Stimulated activated naive CD4-positive, alpha-beta T cell (primary cell): ENCODE measurements at regions not wholly inside any gene's neighbourhood (a gene's known extent, or its start where the extent isn't known, plus 50 kb on each side); places are given as distances from the start of the nearest gene placed in this dataset.

Experiments
- DNase-seq, 6 experiments: peaks; one replicate each; lab custom pipeline; 2025; lab: John Stamatoyannopoulos, UW

DNA sequence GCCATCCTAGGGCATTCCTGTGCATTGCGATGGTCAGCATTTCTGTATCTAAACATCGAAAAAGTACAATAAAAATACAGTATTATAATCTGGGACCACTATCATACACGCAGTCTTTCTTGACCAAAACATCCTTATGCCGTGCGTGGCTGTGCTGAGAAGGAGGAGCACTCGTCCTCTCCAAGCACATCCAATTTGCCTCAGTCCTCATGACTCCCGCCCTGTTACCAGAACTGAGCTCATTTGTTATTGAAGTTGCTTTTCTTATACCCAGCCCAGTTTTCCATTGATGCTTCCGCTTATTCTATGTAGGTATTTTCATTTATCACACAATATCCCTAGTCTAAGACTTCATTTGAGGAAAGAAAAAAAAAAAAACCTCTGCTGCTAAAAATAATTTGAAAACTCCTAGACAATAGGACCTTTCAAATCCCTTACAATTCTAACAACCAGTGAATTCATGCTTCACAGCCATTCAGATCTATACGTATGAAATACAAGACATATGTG lies 236.9 kb upstream of the PLEKHG7 start:
- no peak for DNase-seq

DNA sequence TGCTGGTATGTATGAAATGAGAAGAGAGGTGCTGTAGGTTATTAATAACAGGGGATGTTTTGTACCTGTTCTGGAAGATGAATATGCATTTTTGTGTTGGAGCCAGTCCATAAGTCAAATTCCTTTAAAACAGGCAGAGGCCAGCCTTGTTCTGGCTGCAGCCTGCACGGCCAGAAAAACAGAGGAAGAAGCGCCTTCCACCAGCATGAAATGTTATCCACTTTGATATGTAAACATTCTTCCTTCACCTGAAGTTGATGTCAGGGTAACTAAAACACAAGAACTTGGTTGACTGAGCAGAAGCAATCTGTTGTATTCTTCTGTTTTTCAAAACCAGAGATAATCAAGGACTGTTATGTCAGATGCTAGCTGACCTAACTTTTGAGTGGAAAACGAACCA lies 237.9 kb upstream of the PLEKHG7 start:
- no peak for DNase-seq

DNA sequence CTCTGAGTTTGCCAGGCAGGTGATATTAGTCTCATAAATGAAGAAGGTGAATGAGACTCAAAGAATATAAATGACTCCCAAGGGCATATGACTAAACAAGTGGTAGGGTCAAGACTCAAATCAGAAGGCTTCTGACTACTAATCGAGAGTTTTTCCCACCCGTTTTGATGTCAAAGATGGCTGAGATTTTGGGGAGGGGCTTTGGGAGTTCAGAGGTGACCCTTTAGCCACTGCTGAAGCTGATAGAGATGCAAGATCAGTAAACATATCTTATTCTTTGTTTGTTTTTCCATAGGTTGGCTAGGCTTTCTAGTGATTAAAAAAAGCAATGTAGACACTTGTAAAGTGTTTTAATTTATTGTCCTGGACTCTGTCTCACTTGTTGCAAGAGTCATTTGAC lies 239.6 kb upstream of the PLEKHG7 start:
- DNase-seq, result no peak

DNA sequence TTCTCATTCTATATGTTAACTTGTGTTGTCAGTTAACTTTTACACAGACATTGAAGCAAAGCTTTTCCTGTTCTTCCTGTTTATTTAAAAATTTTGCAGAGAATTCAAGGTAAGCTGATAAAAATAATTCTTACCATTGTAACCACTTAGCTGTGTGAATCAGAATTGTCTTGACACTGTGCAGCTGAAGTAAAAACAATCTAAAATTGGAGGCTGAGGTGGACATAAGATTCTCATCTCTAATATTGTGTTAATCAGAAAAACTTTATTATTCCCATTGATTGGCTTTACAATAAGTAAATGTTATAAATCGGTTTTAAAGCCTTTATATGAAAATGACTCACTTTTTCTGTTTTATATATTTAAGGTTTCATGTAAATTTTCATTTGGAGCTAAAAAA lies 240.3 kb upstream of the PLEKHG7 start:
- DNase-seq, result no peak

DNA sequence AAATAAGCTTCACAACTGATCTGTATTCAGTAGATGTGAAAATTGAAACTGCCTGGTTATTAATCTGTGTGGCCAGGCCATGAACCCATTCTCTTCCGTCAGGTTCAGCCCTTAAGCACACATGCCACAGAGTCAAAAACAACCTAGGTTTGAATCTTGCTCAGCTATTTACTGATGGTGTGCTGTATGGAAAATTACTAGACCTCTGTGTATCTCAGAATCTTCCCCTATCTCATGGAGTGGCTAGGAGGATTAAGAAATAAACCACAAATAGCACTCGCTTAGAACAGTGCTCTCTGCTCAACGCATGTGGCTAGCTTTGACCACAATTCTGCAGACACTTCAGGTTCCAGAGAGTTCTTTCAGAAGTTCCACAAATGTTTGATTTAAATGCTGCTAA lies 240.7 kb upstream of the PLEKHG7 start:
- no peak for DNase-seq

DNA sequence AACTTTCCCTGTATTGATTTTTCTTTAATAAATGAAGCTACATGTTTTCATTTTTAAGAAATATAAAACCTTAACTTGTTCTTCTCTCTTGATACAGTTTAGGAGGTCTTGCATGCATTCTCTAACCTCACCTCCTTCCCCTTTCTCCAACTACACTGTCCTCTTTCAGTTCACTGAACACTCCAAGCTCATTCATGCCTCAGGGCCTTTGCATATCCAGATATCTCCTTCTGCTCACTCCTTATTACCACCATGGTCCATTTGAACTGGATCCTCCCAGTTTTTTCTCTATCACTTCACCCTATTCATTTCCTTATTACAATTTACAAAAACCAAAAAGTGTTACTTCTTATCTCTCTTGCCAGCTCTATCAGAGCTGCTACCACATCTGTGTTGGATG lies 242.9 kb upstream of the PLEKHG7 start:
- no peak for DNase-seq

DNA sequence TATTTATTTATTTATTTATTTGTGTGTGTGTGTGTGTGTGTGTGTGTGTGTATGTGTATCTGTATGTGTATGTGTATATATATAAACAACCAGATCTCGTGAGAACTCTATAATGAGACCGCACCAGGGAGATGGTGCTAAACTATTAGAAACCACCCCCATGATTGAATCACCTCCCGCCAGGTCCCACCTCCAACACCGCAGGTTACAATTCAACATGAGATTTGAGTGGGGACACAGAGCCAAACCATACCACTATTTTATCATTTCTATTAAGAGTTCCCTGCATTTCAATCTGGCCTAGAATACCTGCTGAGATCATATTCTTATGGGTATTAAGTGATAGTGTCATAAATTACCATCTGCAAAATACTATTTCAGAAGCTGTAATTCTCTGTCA lies 243.8 kb upstream of the PLEKHG7 start:
- no peak for DNase-seq

DNA sequence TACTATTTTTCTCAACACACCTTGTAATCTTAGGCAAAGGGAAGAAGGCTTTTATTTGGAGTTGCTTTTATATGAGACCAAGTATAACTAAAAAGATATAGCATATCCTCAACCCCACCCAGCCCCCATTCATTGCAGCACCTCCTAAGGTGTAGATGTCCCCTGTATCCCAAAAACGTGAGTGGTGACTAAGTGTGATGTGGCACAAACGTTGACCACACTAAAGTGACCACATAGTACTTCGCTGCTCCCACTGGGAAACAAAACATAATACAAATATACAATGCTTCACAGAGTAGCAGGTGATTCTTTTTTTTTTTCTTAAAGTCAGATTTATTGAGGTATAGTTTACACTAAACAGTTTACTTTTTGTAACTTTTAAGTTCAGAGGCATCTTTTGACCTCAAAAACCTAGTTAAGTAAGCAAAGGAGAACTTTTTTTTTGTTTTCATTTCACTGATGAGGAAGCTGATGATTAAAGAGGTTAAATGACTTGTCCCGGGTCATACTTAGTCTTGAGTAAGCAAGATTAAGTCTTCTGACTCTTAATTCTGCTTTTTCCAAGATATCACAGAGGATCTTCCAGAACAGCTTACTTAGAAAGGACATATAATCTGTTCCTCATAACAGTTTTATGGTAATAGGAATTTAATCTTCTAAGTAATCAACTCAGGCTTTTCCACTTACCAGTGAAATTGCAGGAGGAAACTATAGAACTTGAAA lies 245.2 kb upstream of the PLEKHG7 start:
- DNase-seq, result no peak

DNA sequence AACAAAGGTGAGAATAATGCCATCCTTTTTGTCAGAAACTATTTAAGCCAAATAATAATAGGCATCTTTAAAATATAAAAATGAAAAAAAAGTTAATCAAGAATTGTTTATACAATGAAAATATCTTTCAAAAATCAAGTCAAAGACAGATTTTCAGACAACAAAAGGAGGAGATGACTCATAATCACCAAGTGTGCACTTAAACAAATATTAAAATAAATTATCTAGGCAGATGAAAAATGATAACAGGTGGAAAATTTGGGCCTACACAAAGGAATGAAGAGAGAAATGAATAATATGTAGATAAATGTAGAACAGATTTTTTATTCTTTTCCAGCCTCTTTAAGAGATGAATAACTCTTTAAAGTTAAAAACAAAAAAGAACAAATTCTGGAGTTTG lies 250.0 kb upstream of the PLEKHG7 start:
- DNase-seq, result no peak

DNA sequence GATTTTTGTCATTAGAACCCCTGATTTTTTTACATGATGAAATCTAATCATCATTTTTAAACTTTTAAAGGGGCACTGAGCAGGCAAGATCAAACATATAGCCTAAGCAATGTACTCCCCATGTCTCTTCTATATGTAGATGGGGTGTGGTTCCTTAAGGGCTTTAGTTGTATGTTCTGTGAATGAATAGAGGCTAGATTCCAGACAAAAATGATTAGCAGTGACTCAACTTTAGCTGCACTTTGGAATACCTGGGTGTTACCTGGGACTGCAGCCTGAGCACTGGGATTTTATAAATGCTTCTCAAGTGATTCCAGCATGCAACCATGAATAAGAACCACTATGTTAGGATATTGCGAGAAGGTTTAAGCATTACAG lies 256.7 kb upstream of the PLEKHG7 start:
- DNase-seq, result no peak

DNA sequence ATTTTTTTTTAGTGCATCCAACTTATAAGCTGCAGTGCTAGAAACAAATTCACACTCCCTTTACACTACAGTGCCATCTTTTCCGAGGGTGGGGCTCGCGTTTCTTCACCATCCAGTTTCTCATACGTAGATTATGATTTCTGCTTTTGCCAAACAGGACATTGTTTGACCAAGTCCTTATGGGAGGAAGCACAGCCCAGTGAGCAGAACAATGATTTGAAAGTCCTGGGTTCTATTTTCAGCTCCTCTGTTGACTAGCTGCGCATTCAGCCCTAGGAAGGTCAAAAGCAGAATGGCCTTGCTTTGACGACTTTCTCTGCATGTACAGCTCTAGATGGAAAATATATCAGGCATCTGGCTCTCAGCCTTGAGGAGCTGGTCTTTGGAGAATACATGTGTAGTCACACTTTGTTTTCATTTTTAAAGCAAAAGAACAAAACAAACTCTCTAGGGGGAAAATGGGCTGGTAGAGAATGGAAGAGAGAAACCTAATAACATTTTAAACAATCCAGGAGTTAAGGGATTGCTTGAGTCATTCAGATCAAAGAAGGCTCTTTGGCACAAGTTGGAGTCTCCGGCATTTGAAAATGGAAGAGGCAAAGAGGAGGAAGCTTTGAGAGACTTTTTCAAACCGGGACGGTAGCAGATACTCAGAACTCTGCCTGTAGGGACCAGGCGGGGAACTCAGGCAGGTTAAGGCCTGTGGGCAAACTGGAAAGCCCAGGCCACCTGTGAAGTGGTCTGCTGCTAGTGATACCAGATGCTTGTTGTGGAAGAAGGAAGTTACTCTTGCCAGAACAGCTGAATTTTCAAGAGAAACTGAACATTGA lies 257.3 kb upstream of the PLEKHG7 start:
- DNase-seq, result no peak

DNA sequence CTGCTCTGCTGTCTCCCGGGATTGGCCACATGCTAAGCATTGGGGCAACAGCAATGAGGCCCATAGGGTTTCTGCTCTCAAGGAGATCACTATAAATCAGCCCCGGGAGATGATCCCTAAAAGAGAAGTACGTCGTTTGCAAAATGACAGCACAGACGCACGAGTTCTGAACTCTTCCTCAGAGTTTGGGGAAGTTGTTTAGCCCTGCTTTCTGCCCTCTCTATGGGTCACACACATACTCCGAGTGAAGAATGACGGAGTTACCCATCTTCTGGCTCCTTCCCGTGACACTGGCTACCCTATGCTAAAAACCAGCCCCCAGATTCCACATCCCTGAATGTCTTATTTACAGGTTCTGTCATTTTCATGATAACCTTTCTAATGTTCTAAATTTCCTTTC lies 258.0 kb upstream of the PLEKHG7 start:
- DNase-seq, result no peak

DNA sequence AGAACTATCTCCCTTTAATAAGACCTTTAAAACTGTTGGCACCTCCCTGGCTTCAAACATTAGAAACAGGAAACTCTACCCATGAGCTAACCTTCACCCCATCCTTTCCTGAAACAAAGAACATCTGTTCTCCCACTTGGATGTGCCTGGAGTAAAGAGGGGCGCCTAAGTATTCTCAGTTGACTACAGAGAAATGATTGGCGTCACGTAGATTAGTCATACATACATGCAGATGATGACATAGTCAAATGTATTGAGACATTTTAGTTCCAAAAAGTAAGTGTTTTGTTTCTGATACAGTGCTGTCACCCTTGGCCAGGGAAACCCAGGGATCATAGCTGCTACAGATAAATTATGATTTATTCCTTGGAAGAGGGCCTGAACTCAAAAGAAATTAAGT lies 260.0 kb upstream of the PLEKHG7 start:
- DNase-seq, result no peak

DNA sequence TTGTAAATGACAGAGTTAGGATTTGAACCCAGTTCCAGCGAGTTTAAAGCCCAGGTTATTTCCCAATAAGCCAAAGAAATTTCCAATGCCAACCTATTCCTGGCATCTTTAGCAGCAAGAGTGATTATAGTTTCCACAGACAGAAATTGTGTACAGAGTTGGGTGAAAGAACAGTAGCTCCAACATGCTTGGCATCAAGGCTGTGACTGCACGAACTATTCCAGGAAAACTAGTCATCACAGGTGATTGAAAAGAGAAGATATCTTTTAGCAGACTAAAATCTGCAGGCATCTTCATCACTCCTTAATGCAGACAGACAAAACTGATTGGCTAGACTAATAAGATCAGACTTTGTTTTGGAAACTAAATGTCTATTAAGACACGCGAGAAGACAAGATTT lies 262.7 kb upstream of the PLEKHG7 start:
- DNase-seq, result no peak

DNA sequence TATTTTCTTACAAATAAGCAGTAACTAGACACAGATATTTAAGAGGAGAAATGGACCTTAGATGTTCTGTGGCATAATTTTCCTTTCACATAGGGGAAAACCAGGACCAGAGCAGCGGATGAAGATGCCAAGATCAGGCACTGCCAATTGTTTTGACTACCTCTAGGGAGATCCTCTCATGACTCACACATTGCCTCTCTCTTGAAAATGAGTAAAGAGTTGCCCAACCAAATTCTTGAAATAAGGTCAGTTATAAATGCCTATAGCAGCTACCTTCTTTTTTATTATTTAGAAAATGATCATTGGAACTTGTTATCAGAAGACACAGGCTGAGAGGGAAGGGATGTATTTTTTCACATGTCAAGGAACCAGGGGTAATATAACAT lies 263.4 kb upstream of the PLEKHG7 start:
- DNase-seq, result no peak

DNA sequence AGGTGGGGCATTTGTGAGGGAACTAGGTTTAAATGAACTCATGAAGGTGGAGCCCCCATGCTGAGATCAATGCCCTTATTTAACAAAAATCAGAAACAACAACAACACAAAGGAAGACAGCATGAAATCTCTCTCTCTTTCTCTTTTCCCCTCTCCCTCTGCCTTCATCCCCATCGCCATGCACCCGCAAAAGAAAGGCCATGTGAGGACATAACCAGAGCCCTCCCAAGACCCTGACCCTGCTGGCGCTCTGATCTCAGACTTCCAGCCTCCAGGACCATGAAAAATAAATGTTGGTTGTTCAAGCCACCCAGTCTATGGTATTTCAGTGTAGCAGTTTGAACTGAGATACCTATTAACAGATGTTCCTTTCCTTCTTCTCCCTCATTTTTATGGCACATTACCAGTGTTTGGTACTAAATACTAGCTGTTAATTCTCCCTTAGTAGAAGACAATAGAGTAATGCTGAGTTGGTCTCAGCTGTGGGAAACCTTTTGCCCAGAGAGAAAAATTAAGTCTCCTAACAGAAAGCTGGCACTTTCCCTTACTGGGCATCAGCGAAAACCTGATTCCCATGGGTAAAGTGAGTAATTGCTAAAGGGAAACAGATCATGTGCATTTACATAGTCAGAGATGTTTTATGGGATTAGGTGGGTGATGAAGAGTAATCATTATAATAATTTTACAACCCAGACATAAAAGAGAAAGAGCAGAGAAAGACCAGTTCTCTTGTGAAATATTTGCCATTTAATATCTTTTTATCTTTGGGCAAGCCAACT lies 264.0 kb upstream of the PLEKHG7 start:
- DNase-seq, result no peak

DNA sequence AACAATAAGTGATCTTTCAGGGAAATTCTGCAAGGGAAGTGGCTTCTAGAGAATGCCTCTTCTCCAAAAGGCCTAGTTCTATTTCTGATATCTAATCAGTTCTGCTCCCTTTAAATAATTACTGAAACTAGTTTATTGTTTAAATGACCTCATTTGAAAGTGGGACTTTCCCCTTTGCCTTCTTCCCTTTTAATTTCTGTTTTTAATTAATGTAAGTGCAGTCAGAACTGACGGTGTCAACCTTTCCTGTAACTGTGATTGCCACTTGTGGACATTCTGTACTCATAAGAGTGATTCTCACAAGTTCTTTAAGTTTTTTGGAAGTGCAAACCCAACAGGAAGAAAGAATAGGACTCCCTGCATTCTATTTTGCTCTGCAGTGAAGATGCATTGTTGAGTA lies 265.3 kb upstream of the PLEKHG7 start:
- no peak for DNase-seq

DNA sequence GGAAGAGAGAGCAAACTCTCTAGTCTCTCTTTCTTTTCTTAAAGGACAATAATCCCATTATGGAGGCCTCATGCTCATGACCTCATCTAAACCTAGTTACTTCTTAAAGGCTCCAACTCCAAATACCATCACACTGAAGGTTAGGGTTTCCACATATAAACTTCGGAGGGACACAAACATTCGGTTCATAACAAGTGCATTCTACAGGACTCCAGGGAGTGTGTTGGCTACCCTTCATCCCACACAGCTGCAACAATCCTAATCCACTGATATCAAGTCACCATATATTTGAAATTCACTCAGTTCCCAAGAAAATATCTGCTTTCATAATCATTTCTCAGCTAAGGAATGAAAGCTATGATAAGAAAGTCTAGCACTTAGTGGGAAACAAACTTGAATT lies 265.9 kb upstream of the PLEKHG7 start:
- DNase-seq, result no peak

DNA sequence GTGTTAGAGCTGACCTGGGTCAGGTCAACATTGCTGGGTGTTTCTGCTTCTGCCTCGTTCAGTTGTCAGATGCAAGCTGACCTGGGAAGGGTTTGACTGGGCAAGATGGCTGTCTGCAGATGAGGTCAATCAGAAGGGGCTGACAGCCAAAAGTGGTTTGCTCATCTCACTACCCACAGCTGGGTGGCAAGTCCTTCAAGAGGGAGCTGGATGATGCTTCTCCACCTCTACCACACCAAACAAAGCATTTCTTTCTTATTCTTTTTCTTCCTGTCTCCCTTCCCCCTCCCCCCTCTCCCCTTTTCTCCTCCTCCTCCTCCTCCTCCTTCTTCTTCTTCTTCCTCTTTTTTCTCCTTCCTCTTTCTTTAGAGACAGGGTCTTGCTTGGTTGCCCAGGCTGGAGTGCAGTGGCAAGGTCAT lies 268.2 kb upstream of the PLEKHG7 start:
- DNase-seq, result no peak

DNA sequence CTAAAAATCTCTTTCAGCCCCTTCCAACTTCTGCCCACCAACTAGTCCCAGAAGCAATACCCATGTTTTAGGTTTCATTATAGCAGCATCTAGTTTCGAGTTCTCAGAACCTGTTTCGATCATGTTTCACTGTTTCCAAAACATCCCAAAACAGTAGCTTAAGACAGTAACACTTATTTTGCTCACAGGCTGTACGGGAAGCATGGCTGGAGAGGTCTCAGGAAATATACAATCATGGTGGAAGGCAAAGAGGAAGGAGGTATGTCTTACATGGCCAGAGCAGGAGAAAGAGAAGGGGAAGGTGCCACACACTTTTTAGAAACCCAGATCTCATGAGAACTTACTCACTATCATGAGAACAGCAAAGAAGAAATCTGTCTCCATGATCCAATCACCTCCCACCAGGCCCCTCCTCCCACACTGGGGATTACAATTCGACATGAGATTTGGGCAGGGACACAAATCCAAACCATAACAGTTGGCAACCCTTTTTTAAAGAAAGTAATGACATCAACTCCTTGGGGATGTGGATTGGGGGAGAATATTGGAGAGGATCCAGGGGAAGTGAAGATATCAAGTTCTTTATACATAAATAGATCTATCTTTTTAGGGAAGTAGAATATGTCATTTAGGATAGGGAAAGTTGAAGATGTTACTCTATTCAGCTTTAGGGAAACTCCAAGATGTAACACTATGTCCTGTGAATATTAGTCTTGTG lies 269.9 kb upstream of the PLEKHG7 start:
- DNase-seq, result no peak

DNA sequence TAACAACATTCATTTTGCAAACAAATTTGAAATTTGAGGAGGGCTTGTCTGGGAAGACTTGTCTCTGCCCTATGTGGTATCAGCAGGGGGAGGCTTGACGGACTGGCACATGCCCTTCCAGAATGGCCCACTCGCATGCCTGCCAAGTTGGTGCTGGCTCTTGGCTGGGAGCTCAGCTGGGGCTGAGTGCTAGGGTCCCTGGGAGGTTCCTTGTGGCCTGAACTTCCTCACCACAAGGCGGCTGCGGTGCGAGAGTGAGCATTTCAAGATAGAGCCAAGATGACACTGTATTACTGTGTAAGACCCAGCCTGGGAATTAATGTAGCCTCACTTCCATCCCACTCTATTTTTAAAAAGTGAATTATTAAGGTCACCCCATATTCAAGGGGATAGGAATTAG lies 271.6 kb upstream of the PLEKHG7 start:
- DNase-seq, result no peak

DNA sequence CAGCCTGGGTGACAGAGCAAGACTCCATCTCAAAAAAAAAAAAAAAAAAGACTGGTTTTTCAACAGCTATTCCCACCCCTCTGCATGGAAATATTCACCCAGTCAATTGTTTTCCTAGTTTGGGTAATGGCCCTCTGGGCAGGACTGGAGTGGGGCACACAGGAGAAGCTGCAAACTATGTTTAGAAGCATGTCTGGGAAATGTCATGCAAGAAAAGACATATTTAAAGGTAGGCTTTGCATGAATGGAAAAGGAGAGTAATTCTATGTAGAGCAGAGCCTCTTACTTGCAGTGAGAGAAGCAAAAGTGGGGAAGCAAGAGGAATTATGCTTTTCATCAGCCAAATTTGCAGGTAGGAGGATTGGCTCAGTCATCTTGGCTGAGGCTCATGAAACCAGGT lies 276.5 kb upstream of the PLEKHG7 start:
- no peak for DNase-seq
